PC-3 (cell line): ENCODE measurements at regions not wholly inside any gene's neighbourhood (a gene's known extent, or its start where the extent isn't known, plus 50 kb on each side); places are given as distances from the start of the nearest gene placed in this dataset.
A peak's percentile ranks its signal among the peaks of the same experiment; 100 is the strongest.

Source experiments
- ATAC-seq: fragments of 200-7000 bp; cut with Tn5 transposase; 2 replicates; pipeline ENCODE4 v1.9.1; 2020; ENCODE audit warnings: mild to moderate bottlenecking, moderate library complexity
- BruUV-seq: library from RNA; stranded (reverse); fragments of 400-500 nt; replicated peaks from 2 replicates; lab custom pipeline; 2021; lab: Mats Ljungman, UMichigan
- CTCF ChIA-PET: fragments of 300-600 bp; sonication (Branson Sonifier 250); formaldehyde crosslinking; loops from one replicate; lab custom pipeline; 2022; ENCODE audit warnings: antibody characterized with exemption; lab: Charles Lee
- POLR2A ChIA-PET: fragments of 300-600 bp; sonication (Branson Sonifier 250); formaldehyde crosslinking; loops from one replicate; lab custom pipeline; 2022; ENCODE audit warnings: antibody characterized with exemption; ENCODE audit not compliant: unreplicated experiment; lab: Charles Lee
- DNase-seq: peaks from one replicate; pipeline ENCODE4 v3.0.0-alpha.2; 2015
- H2AFZ ChIP-seq: fragments of 300-600 bp; sonication (generic); 2 replicates; pipeline ENCODE4 v1.6.0; 2016; ENCODE audit warnings: antibody characterized with exemption, low read length
- H3F3A ChIP-seq: fragments of 300-600 bp; sonication (generic); one replicate; pipeline ENCODE4 v1.6.0; 2017; ENCODE audit warnings: antibody characterized with exemption, low read length, control low read depth, mild to moderate bottlenecking; ENCODE audit not compliant: unreplicated experiment
- H3K27ac ChIP-seq: fragments of 300-600 bp; sonication (generic); 2 replicates; pipeline ENCODE4 v1.5.1; 2016; ENCODE audit warnings: mild to moderate bottlenecking, low read length
- H3K27me3 ChIP-seq: fragments of 300-600 bp; sonication (generic); 2 replicates; pipeline ENCODE4 v1.6.1; 2016; ENCODE audit warnings: low read length, mixed read lengths
- H3K36me3 ChIP-seq: fragments of 300-600 bp; sonication (generic); 2 replicates; pipeline ENCODE4 v1.6.1; 2016; ENCODE audit warnings: low read depth, mixed run types, low read length, mixed read lengths
- H3K4me1 ChIP-seq: fragments of 300-600 bp; sonication (generic); 2 replicates; pipeline ENCODE4 v1.5.1; 2016; ENCODE audit warnings: low read length; ENCODE audit not compliant: insufficient read depth
- H3K4me2 ChIP-seq: fragments of 300-600 bp; sonication (generic); 2 replicates; pipeline ENCODE4 v1.6.0; 2016; ENCODE audit warnings: low read length
- H3K4me3 ChIP-seq: fragments of 300-600 bp; sonication (generic); 2 replicates; pipeline ENCODE4 v1.5.1; 2016; ENCODE audit warnings: mild to moderate bottlenecking, low read length, mixed read lengths
- H3K79me2 ChIP-seq: fragments of 300-600 bp; sonication (generic); 2 replicates; pipeline ENCODE4 v1.6.1; 2017; ENCODE audit warnings: low read length, mixed read lengths
- H3K9ac ChIP-seq: fragments of 300-600 bp; sonication (generic); 2 replicates; pipeline ENCODE4 v1.6.0; 2016; ENCODE audit warnings: mild to moderate bottlenecking, low read length
- H3K9me2 ChIP-seq: fragments of 300-600 bp; sonication (generic); replicated peaks from 2 replicates; pipeline ENCODE4 v1.6.1; 2016; ENCODE audit warnings: mixed run types, low read length, mixed read lengths
- H3K9me3 ChIP-seq: fragments of 300-600 bp; sonication (generic); 2 replicates; pipeline ENCODE4 v1.6.1; 2016; ENCODE audit warnings: low read length, mixed read lengths
- H4K20me1 ChIP-seq: fragments of 300-600 bp; sonication (generic); 2 replicates; pipeline ENCODE4 v1.6.1; 2016; ENCODE audit warnings: low read length, mixed read lengths
- CTCF ChIP-seq: fragments of 300-600 bp; sonication (generic); conservative IDR thresholded peaks from 2 replicates; pipeline ENCODE4 v1.5.1; 2017; ENCODE audit warnings: antibody characterized with exemption, low read depth, mild to moderate bottlenecking, low read length
- EZH2 ChIP-seq: fragments of 300-600 bp; sonication (generic); IDR thresholded peaks from one replicate; pipeline ENCODE4 v1.6.1; 2017; ENCODE audit warnings: antibody characterized with exemption, mild to moderate bottlenecking, low read length; ENCODE audit not compliant: unreplicated experiment
- EZH2phosphoT487 ChIP-seq: fragments of 300-600 bp; sonication (generic); IDR thresholded peaks from 2 replicates; pipeline ENCODE4 v1.6.1; 2018; ENCODE audit warnings: mild to moderate bottlenecking, antibody characterized with exemption, low read length, borderline replicate concordance
- intact Hi-C: fragments of 100-400 bp; cut with micrococcal nuclease; formaldehyde crosslinking; loops from 2 replicates; pipeline ENCODE4 v1.9.0; 2023

- POLR2A ChIA-PET: no interaction called here
These were observed 569.8 kb upstream of the IL12A start for GRCh38 chr3:159418571-159419526.

GRCh38 chr3:159429702-159430101, 558.9 kb upstream of the IL12A start:
- Histone ChIP-seq H2AFZ (no peak overlapping the region), H3K4me2 (no peak overlapping the region), H4K20me1 (no peaks in the 10 kb centered on the region), H3K9me3 (no peaks in the 10 kb centered on the region), H3F3A (no peaks in the 10 kb centered on the region), H3K4me1 (no peaks in the 10 kb centered on the region), H3K79me2 (no peaks in the 10 kb centered on the region), H3K27ac (no peak overlapping the region), H3K9me2 (no peaks in the 10 kb centered on the region), H3K27me3 (0 out of 2 replicates have a peak, but pooled peaks cover 9% of the 10 kb centered on the region), H3K36me3 (no peaks in the 10 kb centered on the region), H3K9ac (no peak overlapping the region), H3K4me3 (no peak overlapping the region)
- intact Hi-C loops: no loop called here
- ChIA-PET POLR2A (no interaction called here), CTCF (no interaction called here)
- DNase-seq (no peak), ATAC-seq (no peak)
- no peak for TF ChIP-seq CTCF
- no peak for TF ChIP-seq EZH2
- TF ChIP-seq EZH2phosphoT487: no peak
- no TSS peak for BruUV-seq

More at GRCh38 chr3:159418571-159419526, 569.8 kb upstream of the IL12A start:
- no peak overlapping the region for H3K4me2 ChIP-seq
- peak; percentile 69 for ATAC-seq
- peaks cover 9% of the 10 kb centered on the region for H3K4me1 ChIP-seq
- H3K27ac ChIP-seq: no peak overlapping the region
- no peak overlapping the region for H3K4me3 ChIP-seq
- intact Hi-C loops: no loop called here
- no peaks in the 10 kb centered on the region for H4K20me1 ChIP-seq
- DNase-seq: peak; percentile 57
- H3K27me3 ChIP-seq: no peaks in the 10 kb centered on the region
- H3F3A ChIP-seq: no peaks in the 10 kb centered on the region
- no TSS peak for BruUV-seq
- no peaks in the 10 kb centered on the region for H3K79me2 ChIP-seq
- H3K9me3 ChIP-seq: no peaks in the 10 kb centered on the region
- CTCF ChIA-PET: no interaction called here
- H3K9me2 ChIP-seq: no peaks in the 10 kb centered on the region
- TF ChIP-seq CTCF (no peak), EZH2 (no peak), EZH2phosphoT487 (no peak)
- no peak overlapping the region for H3K9ac ChIP-seq
- H2AFZ ChIP-seq: no peak overlapping the region
- 0 out of 2 replicates have a peak, but pooled peaks cover 3% of the 10 kb centered on the region for H3K36me3 ChIP-seq
